PC-3 (cell line): ENCODE measurements at regions not wholly inside any gene's neighbourhood (a gene's known extent, or its start where the extent isn't known, plus 50 kb on each side); places are given as distances from the start of the nearest gene placed in this dataset.

ENCODE experiments used
- ATAC-seq: fragments of 200-7000 bp; cut with Tn5 transposase; 2 replicates; pipeline ENCODE4 v1.9.1; 2020; ENCODE audit warnings: mild to moderate bottlenecking, moderate library complexity
- BruUV-seq: library from RNA; stranded (reverse); fragments of 400-500 nt; replicated peaks from 2 replicates; lab custom pipeline; 2021; lab: Mats Ljungman, UMichigan
- CTCF ChIA-PET: fragments of 300-600 bp; sonication (Branson Sonifier 250); formaldehyde crosslinking; loops from one replicate; lab custom pipeline; 2022; ENCODE audit warnings: antibody characterized with exemption; lab: Charles Lee
- POLR2A ChIA-PET: fragments of 300-600 bp; sonication (Branson Sonifier 250); formaldehyde crosslinking; loops from one replicate; lab custom pipeline; 2022; ENCODE audit warnings: antibody characterized with exemption; ENCODE audit not compliant: unreplicated experiment; lab: Charles Lee
- DNase-seq: peaks from one replicate; pipeline ENCODE4 v3.0.0-alpha.2; 2015
- H2AFZ ChIP-seq: fragments of 300-600 bp; sonication (generic); 2 replicates; pipeline ENCODE4 v1.6.0; 2016; ENCODE audit warnings: antibody characterized with exemption, low read length
- H3F3A ChIP-seq: fragments of 300-600 bp; sonication (generic); one replicate; pipeline ENCODE4 v1.6.0; 2017; ENCODE audit warnings: antibody characterized with exemption, low read length, control low read depth, mild to moderate bottlenecking; ENCODE audit not compliant: unreplicated experiment
- H3K27ac ChIP-seq: fragments of 300-600 bp; sonication (generic); 2 replicates; pipeline ENCODE4 v1.5.1; 2016; ENCODE audit warnings: mild to moderate bottlenecking, low read length
- H3K27me3 ChIP-seq: fragments of 300-600 bp; sonication (generic); 2 replicates; pipeline ENCODE4 v1.6.1; 2016; ENCODE audit warnings: low read length, mixed read lengths
- H3K36me3 ChIP-seq: fragments of 300-600 bp; sonication (generic); 2 replicates; pipeline ENCODE4 v1.6.1; 2016; ENCODE audit warnings: low read depth, mixed run types, low read length, mixed read lengths
- H3K4me1 ChIP-seq: fragments of 300-600 bp; sonication (generic); 2 replicates; pipeline ENCODE4 v1.5.1; 2016; ENCODE audit warnings: low read length; ENCODE audit not compliant: insufficient read depth
- H3K4me2 ChIP-seq: fragments of 300-600 bp; sonication (generic); 2 replicates; pipeline ENCODE4 v1.6.0; 2016; ENCODE audit warnings: low read length
- H3K4me3 ChIP-seq: fragments of 300-600 bp; sonication (generic); 2 replicates; pipeline ENCODE4 v1.5.1; 2016; ENCODE audit warnings: mild to moderate bottlenecking, low read length, mixed read lengths
- H3K79me2 ChIP-seq: fragments of 300-600 bp; sonication (generic); 2 replicates; pipeline ENCODE4 v1.6.1; 2017; ENCODE audit warnings: low read length, mixed read lengths
- H3K9ac ChIP-seq: fragments of 300-600 bp; sonication (generic); 2 replicates; pipeline ENCODE4 v1.6.0; 2016; ENCODE audit warnings: mild to moderate bottlenecking, low read length
- H3K9me2 ChIP-seq: fragments of 300-600 bp; sonication (generic); replicated peaks from 2 replicates; pipeline ENCODE4 v1.6.1; 2016; ENCODE audit warnings: mixed run types, low read length, mixed read lengths
- H3K9me3 ChIP-seq: fragments of 300-600 bp; sonication (generic); 2 replicates; pipeline ENCODE4 v1.6.1; 2016; ENCODE audit warnings: low read length, mixed read lengths
- H4K20me1 ChIP-seq: fragments of 300-600 bp; sonication (generic); 2 replicates; pipeline ENCODE4 v1.6.1; 2016; ENCODE audit warnings: low read length, mixed read lengths
- EZH2 ChIP-seq: fragments of 300-600 bp; sonication (generic); IDR thresholded peaks from one replicate; pipeline ENCODE4 v1.6.1; 2017; ENCODE audit warnings: antibody characterized with exemption, mild to moderate bottlenecking, low read length; ENCODE audit not compliant: unreplicated experiment
- EZH2phosphoT487 ChIP-seq: fragments of 300-600 bp; sonication (generic); IDR thresholded peaks from 2 replicates; pipeline ENCODE4 v1.6.1; 2018; ENCODE audit warnings: mild to moderate bottlenecking, antibody characterized with exemption, low read length, borderline replicate concordance
- intact Hi-C: fragments of 100-400 bp; cut with micrococcal nuclease; formaldehyde crosslinking; loops from 2 replicates; pipeline ENCODE4 v1.9.0; 2023
- TF ChIP-seq, protein P1 (sequence below): fragments of 300-600 bp; sonication (generic); conservative IDR thresholded peaks from 2 replicates; pipeline ENCODE4 v1.5.1; 2017; ENCODE audit warnings: antibody characterized with exemption, low read depth, mild to moderate bottlenecking, low read length

DNA sequence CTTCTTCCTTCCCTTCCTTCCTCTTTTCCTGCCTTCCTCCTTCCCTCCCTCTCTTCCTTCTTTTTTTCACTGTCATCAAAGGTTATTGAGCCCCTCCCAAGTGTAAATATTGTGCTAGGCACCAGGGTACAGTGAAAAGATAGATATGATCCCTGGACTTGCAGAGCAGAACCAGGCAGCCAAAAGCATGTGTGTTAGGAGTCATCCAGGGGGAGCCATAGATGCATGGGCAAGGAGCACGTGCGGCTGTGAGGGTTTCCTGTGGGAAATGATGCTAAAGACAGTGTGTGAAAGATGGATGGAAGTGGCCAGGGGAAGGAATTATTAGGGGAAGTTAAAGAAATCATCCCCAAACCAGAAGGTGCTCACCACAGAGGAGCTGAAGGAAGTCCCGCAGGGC lies 65.2 kb downstream of the NR2F2 start:
- DNase-seq, result no peak
- Histone ChIP-seq H2AFZ (no peak overlapping the region), H3K4me2 (no peak overlapping the region), H3K36me3 (no peaks in the 10 kb centered on the region), H3K27me3 (peaks cover 24% of the 10 kb centered on the region), H3K9me2 (no peaks in the 10 kb centered on the region), H3K4me3 (no peak overlapping the region), H3K4me1 (no peaks in the 10 kb centered on the region), H3K9me3 (no peaks in the 10 kb centered on the region), H3K9ac (no peak overlapping the region), H3K79me2 (no peaks in the 10 kb centered on the region), H4K20me1 (no peaks in the 10 kb centered on the region), H3K27ac (no peak overlapping the region), H3F3A (no peaks in the 10 kb centered on the region)
- intact Hi-C loops, result no loop called here
- ChIA-PET POLR2A (no interaction called here), CTCF (no interaction called here)
- TF ChIP-seq EZH2phosphoT487 (no peak), EZH2 (no peak)
- TF ChIP-seq, protein P1, sequence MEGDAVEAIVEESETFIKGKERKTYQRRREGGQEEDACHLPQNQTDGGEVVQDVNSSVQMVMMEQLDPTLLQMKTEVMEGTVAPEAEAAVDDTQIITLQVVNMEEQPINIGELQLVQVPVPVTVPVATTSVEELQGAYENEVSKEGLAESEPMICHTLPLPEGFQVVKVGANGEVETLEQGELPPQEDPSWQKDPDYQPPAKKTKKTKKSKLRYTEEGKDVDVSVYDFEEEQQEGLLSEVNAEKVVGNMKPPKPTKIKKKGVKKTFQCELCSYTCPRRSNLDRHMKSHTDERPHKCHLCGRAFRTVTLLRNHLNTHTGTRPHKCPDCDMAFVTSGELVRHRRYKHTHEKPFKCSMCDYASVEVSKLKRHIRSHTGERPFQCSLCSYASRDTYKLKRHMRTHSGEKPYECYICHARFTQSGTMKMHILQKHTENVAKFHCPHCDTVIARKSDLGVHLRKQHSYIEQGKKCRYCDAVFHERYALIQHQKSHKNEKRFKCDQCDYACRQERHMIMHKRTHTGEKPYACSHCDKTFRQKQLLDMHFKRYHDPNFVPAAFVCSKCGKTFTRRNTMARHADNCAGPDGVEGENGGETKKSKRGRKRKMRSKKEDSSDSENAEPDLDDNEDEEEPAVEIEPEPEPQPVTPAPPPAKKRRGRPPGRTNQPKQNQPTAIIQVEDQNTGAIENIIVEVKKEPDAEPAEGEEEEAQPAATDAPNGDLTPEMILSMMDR, result no peak
- BruUV-seq, result no TSS peak
- no peak for ATAC-seq

DNA sequence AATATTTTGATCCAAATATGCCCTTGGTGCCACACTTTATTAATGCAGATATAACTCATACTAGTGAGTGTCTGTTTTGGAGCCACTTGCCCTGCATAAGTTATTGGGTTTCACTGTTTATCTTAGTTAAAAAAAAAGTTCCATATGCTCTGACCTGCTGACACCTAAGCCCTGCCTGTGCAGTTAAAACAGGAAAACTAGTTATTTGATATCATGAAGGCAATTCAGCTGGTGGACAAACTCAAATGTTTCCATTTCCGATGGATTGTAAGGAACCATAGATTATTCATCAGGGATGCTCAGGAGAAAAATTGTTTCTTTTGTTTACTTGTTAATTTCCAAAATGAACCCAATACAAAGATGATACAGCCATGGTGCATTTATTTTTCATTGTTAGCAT lies 68.3 kb downstream of the NR2F2 start:
- no peaks in the 10 kb centered on the region for H4K20me1 ChIP-seq
- intact Hi-C loops, result no loop called here
- no peaks in the 10 kb centered on the region for H3K4me1 ChIP-seq
- H3K9me2 ChIP-seq, result no peaks in the 10 kb centered on the region
- no peak overlapping the region for H3K4me2 ChIP-seq
- POLR2A ChIA-PET, result no interaction called here
- H2AFZ ChIP-seq, result no peak overlapping the region
- no peak for ATAC-seq
- CTCF ChIA-PET, result no interaction called here
- H3K27me3 ChIP-seq, result peaks cover 44% of the 10 kb centered on the region
- H3K9ac ChIP-seq, result no peak overlapping the region
- H3F3A ChIP-seq, result no peaks in the 10 kb centered on the region
- no peak for DNase-seq
- BruUV-seq, result no TSS peak
- no peaks in the 10 kb centered on the region for H3K36me3 ChIP-seq
- H3K4me3 ChIP-seq, result no peak overlapping the region
- no peak overlapping the region for H3K27ac ChIP-seq
- no peaks in the 10 kb centered on the region for H3K79me2 ChIP-seq
- TF ChIP-seq EZH2, result no peak
- no peak for TF ChIP-seq EZH2phosphoT487
- TF ChIP-seq, protein P1, result no peak
- no peaks in the 10 kb centered on the region for H3K9me3 ChIP-seq

DNA sequence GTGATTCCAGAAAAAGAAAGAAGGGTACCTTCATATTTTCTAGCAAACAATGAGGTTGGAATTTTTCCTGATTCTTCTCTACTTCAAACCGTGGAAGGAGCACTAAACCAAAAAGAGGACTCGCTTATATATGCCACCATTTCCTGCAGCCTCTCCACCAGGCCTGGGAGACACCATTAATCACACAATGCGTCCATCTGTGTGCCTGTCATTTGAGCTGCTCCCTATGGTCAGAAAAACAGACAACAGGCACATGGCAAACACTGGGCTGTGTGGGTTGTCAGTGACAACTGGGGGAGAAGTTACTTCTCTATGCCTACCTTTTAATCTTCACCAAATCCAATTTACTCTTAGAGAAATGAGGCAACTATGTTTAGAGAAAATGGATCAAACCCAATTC lies 71.9 kb downstream of the NR2F2 start:
- Histone ChIP-seq H3K4me1 (no peaks in the 10 kb centered on the region), H3K4me2 (no peak overlapping the region), H2AFZ (no peak overlapping the region), H3K9me2 (no peaks in the 10 kb centered on the region), H3K9me3 (no peaks in the 10 kb centered on the region), H3K4me3 (no peak overlapping the region), H3K9ac (no peak overlapping the region), H3K27me3 (peaks cover 80% of the 10 kb centered on the region), H3K79me2 (no peaks in the 10 kb centered on the region), H3K27ac (no peak overlapping the region), H3K36me3 (no peaks in the 10 kb centered on the region), H3F3A (no peaks in the 10 kb centered on the region), H4K20me1 (no peaks in the 10 kb centered on the region)
- BruUV-seq, result no TSS peak
- POLR2A ChIA-PET, result no interaction called here
- ATAC-seq (no peak), DNase-seq (no peak)
- intact Hi-C loops, result no loop called here
- CTCF ChIA-PET, result no interaction called here
- TF ChIP-seq EZH2, result no peak
- no peak for TF ChIP-seq EZH2phosphoT487
- TF ChIP-seq, protein P1, result no peak
